Activated CD4-positive, alpha-beta T cell treated with anti-CD3 and anti-CD28 coated beads, Interleukin-2, amount 50 U/mL, for 24 hours (primary cell): ENCODE measurements at regions not wholly inside any gene's neighbourhood (a gene's known extent, or its start where the extent isn't known, plus 50 kb on each side); places are given as distances from the start of the nearest gene placed in this dataset.
"Not testable (repeated sequence)": the region's sequence is repeated elsewhere in the genome, so short reads cannot be mapped to it uniquely, and the experiment has no call there.

Experiments
- DNase-seq, 2 donors: peaks; one replicate each; pipeline ENCODE4 v3.0.0-alpha.2; 2020; ENCODE audit warnings: low read depth in 1 of 2, low spot score in 1 of 2

DNA sequence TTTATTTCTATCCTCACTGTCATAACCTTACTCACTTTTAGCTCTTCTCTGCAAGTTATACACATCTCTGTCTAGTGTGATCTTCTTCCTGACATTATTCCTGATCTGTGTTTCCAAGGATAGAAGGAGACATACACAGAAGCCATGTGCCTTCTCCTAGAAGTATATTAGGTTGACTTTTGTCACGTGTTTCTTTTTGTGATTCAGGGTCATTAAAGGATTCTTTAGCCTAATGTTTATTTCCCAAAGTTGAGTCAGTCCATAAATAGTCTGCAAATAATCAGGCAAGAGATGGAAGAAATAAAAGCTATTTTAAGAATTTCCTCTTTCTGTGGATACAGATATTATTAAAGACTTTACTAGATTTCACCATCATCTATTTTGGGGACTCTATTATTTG is 214.1 kb upstream of the GOT2 start:
- no peak for DNase-seq

DNA sequence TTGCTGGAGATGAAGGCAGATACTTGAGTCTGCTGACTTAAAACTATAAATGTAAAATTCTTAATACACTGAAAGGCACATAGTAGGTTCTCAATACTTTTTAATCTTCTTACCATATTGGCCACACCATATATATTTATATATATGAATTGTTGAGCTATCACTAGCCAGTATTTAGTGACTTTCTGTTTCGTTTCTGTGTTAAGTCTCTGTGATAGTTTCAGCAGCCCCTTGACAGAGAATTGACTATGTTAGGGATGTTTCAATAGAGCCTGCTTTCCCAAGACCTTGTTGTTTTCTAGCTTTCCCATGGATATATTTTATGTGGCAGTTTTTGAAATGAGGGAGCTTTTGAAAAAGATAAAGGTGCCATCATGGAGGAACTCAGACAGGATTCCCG is 206.5 kb upstream of the GOT2 start:
- DNase-seq: no peak

- DNase-seq: no peak
Measured at GRCh38 chr16:58938811-58939210, 204.7 kb upstream of the GOT2 start.

DNA sequence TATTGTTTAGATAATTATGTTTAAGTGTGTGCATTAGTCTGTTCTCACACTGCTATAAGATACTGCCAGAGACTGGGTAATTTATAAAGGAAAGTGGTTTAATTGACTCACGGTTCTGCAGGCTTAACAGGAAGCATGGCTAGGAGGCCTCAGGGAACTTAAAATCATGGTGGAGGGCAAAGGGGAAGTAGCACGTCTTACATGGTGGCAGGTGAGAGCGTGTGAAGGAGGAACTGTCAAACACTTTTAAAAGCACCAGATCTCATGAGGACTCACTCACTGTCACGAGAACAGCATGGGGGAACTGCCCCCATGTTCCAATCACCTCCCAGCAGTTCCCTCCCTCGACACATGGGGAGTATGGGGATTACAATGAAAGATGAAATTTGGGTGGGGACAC is 203.5 kb upstream of the GOT2 start:
- no peak for DNase-seq

GRCh38 chr16:58933186-58933585 is 199.1 kb upstream of the GOT2 start:
- no peak for DNase-seq

DNA sequence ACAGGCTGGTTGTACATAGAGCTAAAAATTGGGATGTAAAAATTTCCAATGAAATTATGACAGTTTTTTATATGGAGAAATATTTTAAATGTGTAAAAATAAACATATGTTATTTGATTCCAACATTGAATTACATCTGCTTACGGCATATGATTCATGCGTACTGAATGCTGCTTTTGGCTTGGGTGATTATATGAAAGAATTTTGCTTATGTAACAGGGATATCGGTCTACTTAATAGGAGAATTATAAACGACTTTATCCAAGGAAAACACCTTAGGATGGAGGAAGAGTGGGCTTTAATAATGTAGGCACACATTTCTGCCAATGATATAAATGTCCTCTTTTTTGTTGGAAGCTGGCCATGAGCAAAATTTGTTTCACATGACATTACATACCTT is 197.3 kb upstream of the GOT2 start:
- DNase-seq: no peak

DNA sequence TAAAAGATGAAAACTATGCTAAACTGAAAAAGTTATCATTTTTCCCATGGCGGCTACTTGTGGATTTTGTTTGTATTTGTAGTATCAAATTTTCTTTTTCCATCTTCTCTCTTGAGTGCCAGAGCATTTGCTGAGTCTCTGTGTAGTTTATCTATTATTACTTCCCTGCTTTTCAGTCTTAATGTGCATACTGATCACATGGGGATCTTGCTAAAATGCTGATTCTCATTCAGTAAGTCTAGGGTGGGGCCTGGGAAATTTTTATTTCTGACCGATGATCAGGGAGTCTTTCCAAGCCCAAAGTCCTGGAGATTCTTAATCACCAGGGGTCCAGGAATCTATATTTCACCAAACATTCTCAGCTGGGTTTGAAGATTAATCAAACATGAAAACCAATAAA is 189.0 kb upstream of the GOT2 start:
- DNase-seq: no peak

- no peak for DNase-seq
Measured at GRCh38 chr16:58913456-58913855, 179.3 kb upstream of the GOT2 start.

DNA sequence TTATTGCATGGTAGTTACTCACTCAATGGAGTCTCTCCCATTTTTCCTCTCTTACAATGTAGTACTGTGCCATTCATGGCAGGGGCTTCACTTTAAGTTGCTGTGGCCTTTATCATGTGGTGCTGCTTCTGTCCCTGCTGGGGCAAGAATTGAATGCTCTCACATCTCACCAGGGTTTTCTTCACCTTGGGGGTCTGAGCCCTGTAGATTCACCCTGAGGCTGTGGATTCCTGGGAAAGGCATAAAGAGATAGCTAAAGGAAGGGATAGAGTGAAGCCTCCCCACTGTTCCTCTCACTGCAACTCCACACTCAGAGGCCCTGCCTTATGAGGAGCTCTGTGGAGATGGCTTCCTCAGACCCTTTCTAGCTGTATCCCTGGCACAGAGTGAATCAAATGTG is 178.5 kb upstream of the GOT2 start:
- no peak for DNase-seq

DNA sequence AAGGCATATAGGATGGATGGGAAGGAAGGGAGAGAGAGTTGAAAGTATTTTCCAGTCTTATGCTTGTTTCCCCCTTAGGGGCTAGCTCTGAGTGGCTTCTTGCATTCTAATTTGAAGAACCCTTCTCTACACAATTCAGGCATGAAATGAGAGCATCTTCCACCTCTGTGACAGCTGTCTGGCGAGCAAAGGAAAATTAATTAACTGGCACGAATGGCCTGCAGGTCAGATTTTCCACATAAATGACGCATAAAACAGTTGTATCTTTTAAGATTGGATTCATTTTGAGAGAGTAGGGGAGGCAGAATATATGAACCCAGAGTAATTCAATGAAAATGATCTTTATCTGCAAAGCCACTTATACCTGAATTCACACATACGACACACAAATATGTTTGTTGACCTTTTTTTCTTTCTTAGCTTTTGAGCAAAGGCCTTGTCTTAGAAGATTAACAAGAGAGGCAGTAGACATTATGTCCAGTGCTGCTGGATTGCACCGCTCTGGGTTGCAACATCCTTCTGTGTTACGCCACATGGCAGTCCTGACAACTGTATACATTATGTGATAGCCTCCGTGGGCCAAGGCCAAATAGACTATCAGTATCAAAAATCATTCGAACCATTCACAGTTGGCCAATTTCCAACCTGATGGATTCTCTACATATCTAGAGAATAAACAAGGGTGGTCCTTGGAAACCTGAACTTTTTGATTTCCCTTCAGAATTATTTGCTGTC is 173.0 kb upstream of the GOT2 start:
- no peak for DNase-seq

- no peak for DNase-seq
Measured at GRCh38 chr16:58904291-58904690, 170.2 kb upstream of the GOT2 start.

DNA sequence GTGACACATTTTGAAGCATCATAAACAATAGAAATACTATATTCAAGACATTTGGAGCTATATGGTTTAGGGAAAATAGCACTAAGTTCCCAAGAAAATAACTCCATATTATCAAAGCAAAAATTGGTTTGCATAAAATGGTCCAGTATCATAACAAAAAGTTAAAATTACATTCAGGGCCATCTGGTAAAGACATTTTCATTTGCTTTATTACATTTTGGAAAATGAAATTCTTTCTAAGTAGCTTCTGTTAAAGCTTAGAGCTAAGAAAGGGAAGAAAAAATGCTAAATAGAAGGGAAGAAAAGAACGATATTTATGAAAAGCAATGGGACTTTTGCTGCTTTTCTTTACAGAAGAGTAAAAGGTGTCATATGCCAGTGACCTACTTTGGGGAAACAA is 155.4 kb upstream of the GOT2 start:
- DNase-seq: no peak

- no peak for DNase-seq
Measured at GRCh38 chr16:58885528-58886170, 151.5 kb upstream of the GOT2 start.

GRCh38 chr16:58884141-58884540 is 150.0 kb upstream of the GOT2 start:
- no peak for DNase-seq

DNA sequence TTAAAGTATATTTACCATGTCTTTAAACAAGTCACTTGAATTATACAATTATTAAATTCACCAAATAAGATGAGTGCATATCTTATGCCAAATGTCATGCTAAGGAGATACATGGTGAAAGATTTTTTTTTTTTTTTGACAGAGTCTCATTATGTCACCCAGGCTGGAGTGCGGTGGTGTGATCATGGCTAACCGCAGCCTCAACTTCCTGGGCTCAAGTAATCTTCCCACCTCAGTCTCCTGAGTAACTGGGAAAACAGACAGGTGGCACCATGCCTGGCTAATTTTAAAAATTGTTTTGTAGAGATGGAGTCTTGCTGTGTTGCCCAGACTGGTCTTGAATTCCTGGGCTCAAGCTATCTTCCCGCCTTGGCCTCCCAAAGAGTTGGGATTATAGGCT is 149.0 kb upstream of the GOT2 start:
- no peak for DNase-seq

GRCh38 chr16:58882292-58882691 is 148.2 kb upstream of the GOT2 start:
- DNase-seq: no peak

GRCh38 chr16:58878641-58879040 is 144.5 kb upstream of the GOT2 start:
- not testable (repeated sequence) for DNase-seq

GRCh38 chr16:58866935-58867334 is 132.8 kb upstream of the GOT2 start:
- DNase-seq: no peak

DNA sequence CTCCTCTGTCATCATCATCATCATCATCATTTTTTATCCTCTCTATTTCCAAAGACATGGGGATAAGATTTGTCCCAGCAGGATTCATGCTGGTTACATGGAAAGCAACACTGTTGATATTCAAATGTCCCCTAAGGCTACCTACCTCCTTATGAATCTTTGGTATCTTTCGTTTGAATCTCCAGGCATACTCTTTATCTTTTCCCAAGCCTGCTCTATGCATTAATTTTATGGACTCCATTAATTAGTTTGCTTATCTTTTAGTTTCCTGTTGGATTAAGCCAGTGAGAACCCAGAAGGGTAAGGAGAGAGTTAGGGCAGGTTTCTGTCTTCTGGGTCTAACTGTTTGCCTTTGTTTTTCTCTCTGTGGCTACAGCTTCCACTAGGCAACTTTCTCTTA is 129.6 kb upstream of the GOT2 start:
- no peak for DNase-seq

- no peak for DNase-seq
Measured at GRCh38 chr16:58863042-58863441, 128.9 kb upstream of the GOT2 start.

DNA sequence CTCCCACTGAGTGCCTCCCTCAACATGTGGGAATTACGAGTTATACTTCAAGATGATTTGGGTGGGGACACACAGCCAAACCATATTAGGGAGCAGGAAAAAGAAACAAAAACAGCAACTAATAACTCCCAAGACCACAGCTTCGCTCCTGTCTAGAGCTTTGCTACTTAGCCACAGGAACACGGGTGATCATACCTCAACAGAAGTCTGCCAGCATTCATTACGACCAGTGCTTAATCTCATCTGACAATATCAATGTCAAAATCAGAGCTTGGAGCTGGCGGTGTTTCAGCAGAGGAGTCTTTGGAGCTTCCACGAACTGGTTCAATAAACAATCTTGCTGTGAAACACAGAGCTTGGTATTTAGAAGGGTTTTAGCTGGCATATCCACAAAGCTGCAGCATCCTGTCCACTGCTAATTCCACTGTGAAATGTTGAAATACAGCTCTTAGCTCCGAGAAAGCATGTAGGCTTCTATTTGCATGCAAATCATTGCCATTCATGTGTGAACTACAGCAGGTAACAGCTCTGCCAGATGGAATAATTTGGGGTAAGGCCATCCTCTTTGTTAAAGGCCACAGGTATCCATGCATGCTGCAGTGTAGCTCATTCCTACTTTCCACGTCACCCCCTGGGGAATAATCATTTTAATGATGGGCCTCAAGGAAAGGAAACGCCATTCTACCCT is 128.4 kb upstream of the GOT2 start:
- no peak for DNase-seq

DNA sequence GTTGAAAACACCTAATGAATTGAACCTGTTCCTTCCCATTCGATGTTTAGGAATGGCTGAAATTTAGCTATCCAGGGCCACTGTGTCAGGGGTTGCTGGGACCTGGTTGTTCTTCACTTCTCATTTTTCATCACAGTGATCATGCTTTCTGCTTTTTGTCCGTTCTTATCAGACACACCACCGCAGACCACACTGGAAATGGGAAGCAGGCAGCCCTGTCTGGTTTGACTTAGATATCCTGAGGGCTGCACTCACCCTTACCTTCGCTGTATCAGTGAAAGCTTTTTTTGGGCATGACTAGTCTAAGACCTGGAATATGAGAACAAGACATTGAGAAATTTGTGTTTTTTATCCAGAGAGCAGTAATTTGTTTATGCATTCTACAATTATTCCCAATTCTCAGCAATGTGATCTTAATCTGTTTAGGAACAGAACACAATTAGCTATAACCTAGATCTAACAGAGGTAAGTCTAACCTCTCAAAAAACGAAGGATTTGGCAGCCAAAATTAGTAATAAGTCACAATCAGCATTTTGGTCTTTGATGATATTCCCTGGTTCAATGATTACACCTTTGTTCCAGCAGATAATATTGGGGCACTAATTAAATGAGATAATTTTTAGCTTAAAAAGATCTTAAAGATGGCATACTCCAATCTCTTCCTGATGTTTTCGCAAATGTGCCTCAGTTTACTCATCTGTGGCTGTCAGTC is 126.0 kb upstream of the GOT2 start:
- DNase-seq: no peak
